HepG2 (cell line): ENCODE measurements at regions not wholly inside any gene's neighbourhood (a gene's known extent, or its start where the extent isn't known, plus 50 kb on each side); places are given as distances from the start of the nearest gene placed in this dataset.

ENCODE experiments used
- KDM5B ChIP-seq: sonication (generic); formaldehyde crosslinking; IDR thresholded peaks from 2 replicates; pipeline ENCODE4 v1.4.0; 2020; ENCODE audit warnings: missing genetic modification reagents, mild to moderate bottlenecking, borderline replicate concordance
- MAFK ChIP-seq, 2 experiments: IDR thresholded peaks in 1 of 2; conservative IDR thresholded peaks in 1 of 2; 2 replicates each; pipeline ENCODE4 v1.6.1; 2011; ENCODE audit warnings: improper control_type of control experiment in 2 of 2, low read length in 2 of 2
- MEIS2 ChIP-seq: sonication (generic); formaldehyde crosslinking; IDR thresholded peaks from 2 replicates; pipeline ENCODE4 v1.9.0; 2021; ENCODE audit warnings: mild to moderate bottlenecking, missing genetic modification reagents
- ZNF639 ChIP-seq: conservative IDR thresholded peaks from 2 replicates; pipeline ENCODE4 v1.6.1; 2018; ENCODE audit warnings: missing genetic modification reagents
- ZNF709 ChIP-seq: sonication (generic); formaldehyde crosslinking; IDR thresholded peaks from 2 replicates; pipeline ENCODE4 v1.5.0; 2020; ENCODE audit warnings: mild to moderate bottlenecking, missing genetic modification reagents
- TF ChIP-seq, protein P1 (sequence below): sonication (generic); formaldehyde crosslinking; IDR thresholded peaks from 2 replicates; pipeline ENCODE4 v1.4.0; 2020; ENCODE audit warnings: low read depth, mild to moderate bottlenecking, missing genetic modification reagents

GRCh38 chr3:75171630-75172230, 492.4 kb upstream of the FRG2C start:
- no peak for TF ChIP-seq MAFK (conservative IDR thresholded peaks at IDR 0.05 in 1 of 2, IDR thresholded peaks at IDR 0.05 in 1 of 2; ENCODE audit: low read length in 2 of 2)
- TF ChIP-seq KDM5B, result no peak
- TF ChIP-seq, protein P1, sequence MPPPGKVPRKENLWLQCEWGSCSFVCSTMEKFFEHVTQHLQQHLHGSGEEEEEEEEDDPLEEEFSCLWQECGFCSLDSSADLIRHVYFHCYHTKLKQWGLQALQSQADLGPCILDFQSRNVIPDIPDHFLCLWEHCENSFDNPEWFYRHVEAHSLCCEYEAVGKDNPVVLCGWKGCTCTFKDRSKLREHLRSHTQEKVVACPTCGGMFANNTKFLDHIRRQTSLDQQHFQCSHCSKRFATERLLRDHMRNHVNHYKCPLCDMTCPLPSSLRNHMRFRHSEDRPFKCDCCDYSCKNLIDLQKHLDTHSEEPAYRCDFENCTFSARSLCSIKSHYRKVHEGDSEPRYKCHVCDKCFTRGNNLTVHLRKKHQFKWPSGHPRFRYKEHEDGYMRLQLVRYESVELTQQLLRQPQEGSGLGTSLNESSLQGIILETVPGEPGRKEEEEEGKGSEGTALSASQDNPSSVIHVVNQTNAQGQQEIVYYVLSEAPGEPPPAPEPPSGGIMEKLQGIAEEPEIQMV (CRISPR knock-in tag), result no peak
- no peak for TF ChIP-seq ZNF639
- TF ChIP-seq MEIS2 (CRISPR knock-in tag), result no peak
- no peak for TF ChIP-seq ZNF709 (CRISPR knock-in tag)
